SK-N-SH (cell line): ENCODE measurements at regions not wholly inside any gene's neighbourhood (a gene's known extent, or its start where the extent isn't known, plus 50 kb on each side); places are given as distances from the start of the nearest gene placed in this dataset.

Experiments used
- EZH2phosphoT487 ChIP-seq: fragments of 200-600 bp; sonication (generic); IDR thresholded peaks from 2 replicates; pipeline ENCODE4 v1.6.1; 2017; ENCODE audit warnings: low read depth, mixed run types, mild to moderate bottlenecking, antibody characterized with exemption, moderate library complexity, borderline replicate concordance
- MXI1 ChIP-seq: IDR thresholded peaks from 2 replicates; pipeline ENCODE4 v1.6.1; 2012; ENCODE audit warnings: mild to moderate bottlenecking, low read depth, low read length, improper control_type of control experiment
- POLR2AphosphoS5 ChIP-seq: IDR thresholded peaks from 2 replicates; pipeline ENCODE4 v1.6.1; 2012; ENCODE audit warnings: low read depth, low read length
- RAD21 ChIP-seq: IDR thresholded peaks from 2 replicates; pipeline ENCODE4 v1.6.1; 2012; ENCODE audit warnings: mild to moderate bottlenecking, low read length
- TCF12 ChIP-seq: IDR thresholded peaks from 2 replicates; pipeline ENCODE4 v1.4.0; 2012
- TF ChIP-seq, protein P1 (sequence below): fragments of 200-600 bp; sonication (generic); IDR thresholded peaks from 2 replicates; pipeline ENCODE4 v1.6.1; 2017; ENCODE audit warnings: antibody characterized with exemption, mild to moderate bottlenecking, moderate library complexity

DNA sequence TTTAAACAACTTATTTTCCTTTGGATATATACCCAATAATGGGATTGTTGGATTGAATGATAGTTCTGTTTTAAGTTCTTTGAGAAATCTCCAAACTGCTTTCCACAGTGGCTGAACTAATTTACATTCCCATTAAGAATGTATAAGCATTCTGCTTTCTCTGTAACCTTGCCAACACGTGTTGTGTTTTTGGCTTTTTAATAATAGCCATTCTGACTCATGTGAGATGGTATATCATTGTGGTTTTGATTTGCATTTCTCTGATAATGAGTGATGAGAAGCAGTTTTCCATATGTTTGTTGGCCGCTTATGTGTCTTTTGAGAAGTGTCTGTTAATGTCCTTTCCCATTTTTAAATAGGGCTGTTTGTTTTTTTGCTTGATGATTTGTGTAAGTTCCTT is 155.6 kb upstream of the PITX2 start:
- TF ChIP-seq EZH2phosphoT487 (no peak), POLR2AphosphoS5 (no peak), MXI1 (no peak), TCF12 (no peak), RAD21 (no peak)
- TF ChIP-seq, protein P1, sequence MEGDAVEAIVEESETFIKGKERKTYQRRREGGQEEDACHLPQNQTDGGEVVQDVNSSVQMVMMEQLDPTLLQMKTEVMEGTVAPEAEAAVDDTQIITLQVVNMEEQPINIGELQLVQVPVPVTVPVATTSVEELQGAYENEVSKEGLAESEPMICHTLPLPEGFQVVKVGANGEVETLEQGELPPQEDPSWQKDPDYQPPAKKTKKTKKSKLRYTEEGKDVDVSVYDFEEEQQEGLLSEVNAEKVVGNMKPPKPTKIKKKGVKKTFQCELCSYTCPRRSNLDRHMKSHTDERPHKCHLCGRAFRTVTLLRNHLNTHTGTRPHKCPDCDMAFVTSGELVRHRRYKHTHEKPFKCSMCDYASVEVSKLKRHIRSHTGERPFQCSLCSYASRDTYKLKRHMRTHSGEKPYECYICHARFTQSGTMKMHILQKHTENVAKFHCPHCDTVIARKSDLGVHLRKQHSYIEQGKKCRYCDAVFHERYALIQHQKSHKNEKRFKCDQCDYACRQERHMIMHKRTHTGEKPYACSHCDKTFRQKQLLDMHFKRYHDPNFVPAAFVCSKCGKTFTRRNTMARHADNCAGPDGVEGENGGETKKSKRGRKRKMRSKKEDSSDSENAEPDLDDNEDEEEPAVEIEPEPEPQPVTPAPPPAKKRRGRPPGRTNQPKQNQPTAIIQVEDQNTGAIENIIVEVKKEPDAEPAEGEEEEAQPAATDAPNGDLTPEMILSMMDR, result no peak
